ENCODE measurements at regions not wholly inside any gene's neighbourhood (a gene's known extent, or its start where the extent isn't known, plus 50 kb on each side); places are given as distances from the start of the nearest gene placed in this dataset.

DNA sequence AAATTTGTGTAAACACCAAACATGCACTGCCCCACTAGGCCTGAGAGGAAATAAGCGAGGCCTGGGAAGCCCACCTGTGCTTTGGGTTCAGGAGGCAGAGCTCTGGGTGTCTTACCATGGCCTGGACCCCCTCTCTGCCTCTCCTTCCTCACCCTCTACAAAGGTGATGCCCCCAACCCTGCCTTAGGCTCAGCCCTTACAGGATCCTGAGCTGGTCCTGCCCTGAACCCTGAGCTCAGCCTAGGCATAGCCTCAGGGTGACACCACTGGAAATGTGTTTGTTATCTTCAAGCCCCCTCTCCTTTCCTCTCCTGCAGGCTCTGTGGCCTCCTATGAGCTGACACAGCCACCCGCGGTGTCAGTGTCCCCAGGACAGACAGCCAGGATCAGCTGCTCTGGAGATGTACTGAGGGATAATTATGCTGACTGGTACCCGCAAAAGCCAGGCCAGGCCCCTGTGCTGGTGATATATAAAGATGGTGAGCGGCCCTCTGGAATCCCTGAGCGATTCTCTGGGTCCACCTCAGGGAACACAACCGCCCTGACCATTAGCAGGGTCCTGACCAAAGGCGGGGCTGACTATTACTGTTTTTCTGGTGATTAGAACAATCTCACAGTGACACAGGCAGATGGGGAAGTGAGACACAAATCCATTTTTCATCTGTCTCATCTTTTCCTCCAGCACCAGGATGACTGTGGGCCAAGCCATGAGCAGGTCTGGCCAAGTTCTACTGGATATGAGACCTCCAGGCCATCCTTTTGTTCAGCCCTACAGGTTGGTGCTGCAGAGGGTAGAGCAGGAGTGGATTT lies 117.8 kb downstream of the GGTLC2 start:
- TF ChIP-seq, protein P1, sequence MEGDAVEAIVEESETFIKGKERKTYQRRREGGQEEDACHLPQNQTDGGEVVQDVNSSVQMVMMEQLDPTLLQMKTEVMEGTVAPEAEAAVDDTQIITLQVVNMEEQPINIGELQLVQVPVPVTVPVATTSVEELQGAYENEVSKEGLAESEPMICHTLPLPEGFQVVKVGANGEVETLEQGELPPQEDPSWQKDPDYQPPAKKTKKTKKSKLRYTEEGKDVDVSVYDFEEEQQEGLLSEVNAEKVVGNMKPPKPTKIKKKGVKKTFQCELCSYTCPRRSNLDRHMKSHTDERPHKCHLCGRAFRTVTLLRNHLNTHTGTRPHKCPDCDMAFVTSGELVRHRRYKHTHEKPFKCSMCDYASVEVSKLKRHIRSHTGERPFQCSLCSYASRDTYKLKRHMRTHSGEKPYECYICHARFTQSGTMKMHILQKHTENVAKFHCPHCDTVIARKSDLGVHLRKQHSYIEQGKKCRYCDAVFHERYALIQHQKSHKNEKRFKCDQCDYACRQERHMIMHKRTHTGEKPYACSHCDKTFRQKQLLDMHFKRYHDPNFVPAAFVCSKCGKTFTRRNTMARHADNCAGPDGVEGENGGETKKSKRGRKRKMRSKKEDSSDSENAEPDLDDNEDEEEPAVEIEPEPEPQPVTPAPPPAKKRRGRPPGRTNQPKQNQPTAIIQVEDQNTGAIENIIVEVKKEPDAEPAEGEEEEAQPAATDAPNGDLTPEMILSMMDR (CRISPR knock-in tag; IDR thresholded peaks at IDR 0.05), result no peak
- TF ChIP-seq NFYB (CRISPR knock-in tag; IDR thresholded peaks at IDR 0.05), result no peak
- no peak for TF ChIP-seq MYC (CRISPR knock-in tag; IDR thresholded peaks at IDR 0.05; ENCODE audit: borderline replicate concordance)
- TF ChIP-seq, protein P2, sequence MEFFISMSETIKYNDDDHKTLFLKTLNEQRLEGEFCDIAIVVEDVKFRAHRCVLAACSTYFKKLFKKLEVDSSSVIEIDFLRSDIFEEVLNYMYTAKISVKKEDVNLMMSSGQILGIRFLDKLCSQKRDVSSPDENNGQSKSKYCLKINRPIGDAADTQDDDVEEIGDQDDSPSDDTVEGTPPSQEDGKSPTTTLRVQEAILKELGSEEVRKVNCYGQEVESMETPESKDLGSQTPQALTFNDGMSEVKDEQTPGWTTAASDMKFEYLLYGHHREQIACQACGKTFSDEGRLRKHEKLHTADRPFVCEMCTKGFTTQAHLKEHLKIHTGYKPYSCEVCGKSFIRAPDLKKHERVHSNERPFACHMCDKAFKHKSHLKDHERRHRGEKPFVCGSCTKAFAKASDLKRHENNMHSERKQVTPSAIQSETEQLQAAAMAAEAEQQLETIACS (CRISPR knock-in tag; IDR thresholded peaks at IDR 0.05), result no peak
- TF ChIP-seq, protein P3, sequence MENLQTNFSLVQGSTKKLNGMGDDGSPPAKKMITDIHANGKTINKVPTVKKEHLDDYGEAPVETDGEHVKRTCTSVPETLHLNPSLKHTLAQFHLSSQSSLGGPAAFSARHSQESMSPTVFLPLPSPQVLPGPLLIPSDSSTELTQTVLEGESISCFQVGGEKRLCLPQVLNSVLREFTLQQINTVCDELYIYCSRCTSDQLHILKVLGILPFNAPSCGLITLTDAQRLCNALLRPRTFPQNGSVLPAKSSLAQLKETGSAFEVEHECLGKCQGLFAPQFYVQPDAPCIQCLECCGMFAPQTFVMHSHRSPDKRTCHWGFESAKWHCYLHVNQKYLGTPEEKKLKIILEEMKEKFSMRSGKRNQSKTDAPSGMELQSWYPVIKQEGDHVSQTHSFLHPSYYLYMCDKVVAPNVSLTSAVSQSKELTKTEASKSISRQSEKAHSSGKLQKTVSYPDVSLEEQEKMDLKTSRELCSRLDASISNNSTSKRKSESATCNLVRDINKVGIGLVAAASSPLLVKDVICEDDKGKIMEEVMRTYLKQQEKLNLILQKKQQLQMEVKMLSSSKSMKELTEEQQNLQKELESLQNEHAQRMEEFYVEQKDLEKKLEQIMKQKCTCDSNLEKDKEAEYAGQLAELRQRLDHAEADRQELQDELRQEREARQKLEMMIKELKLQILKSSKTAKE (CRISPR knock-in tag; IDR thresholded peaks at IDR 0.05; ENCODE audit: borderline replicate concordance), result no peak
- TF ChIP-seq, protein P4, sequence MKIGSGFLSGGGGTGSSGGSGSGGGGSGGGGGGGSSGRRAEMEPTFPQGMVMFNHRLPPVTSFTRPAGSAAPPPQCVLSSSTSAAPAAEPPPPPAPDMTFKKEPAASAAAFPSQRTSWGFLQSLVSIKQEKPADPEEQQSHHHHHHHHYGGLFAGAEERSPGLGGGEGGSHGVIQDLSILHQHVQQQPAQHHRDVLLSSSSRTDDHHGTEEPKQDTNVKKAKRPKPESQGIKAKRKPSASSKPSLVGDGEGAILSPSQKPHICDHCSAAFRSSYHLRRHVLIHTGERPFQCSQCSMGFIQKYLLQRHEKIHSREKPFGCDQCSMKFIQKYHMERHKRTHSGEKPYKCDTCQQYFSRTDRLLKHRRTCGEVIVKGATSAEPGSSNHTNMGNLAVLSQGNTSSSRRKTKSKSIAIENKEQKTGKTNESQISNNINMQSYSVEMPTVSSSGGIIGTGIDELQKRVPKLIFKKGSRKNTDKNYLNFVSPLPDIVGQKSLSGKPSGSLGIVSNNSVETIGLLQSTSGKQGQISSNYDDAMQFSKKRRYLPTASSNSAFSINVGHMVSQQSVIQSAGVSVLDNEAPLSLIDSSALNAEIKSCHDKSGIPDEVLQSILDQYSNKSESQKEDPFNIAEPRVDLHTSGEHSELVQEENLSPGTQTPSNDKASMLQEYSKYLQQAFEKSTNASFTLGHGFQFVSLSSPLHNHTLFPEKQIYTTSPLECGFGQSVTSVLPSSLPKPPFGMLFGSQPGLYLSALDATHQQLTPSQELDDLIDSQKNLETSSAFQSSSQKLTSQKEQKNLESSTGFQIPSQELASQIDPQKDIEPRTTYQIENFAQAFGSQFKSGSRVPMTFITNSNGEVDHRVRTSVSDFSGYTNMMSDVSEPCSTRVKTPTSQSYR (CRISPR knock-in tag; IDR thresholded peaks at IDR 0.05; ENCODE audit: borderline replicate concordance), result no peak
- TF ChIP-seq NFE2 (CRISPR knock-in tag; IDR thresholded peaks at IDR 0.05), result no peak
- TF ChIP-seq GABPA (IDR thresholded peaks at IDR 0.05; ENCODE audit: low read depth, low read length), result no peak
- TF ChIP-seq GABPA (CRISPR knock-in tag; IDR thresholded peaks at IDR 0.05; ENCODE audit: low read depth), result no peak
- TF ChIP-seq, protein P5, sequence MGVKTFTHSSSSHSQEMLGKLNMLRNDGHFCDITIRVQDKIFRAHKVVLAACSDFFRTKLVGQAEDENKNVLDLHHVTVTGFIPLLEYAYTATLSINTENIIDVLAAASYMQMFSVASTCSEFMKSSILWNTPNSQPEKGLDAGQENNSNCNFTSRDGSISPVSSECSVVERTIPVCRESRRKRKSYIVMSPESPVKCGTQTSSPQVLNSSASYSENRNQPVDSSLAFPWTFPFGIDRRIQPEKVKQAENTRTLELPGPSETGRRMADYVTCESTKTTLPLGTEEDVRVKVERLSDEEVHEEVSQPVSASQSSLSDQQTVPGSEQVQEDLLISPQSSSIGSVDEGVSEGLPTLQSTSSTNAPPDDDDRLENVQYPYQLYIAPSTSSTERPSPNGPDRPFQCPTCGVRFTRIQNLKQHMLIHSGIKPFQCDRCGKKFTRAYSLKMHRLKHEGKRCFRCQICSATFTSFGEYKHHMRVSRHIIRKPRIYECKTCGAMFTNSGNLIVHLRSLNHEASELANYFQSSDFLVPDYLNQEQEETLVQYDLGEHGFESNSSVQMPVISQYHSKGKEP (CRISPR knock-in tag; IDR thresholded peaks at IDR 0.05), result no peak
- no peak for TF ChIP-seq RNF2 (conservative IDR thresholded peaks at IDR 0.05; ENCODE audit: low read depth)
- TF ChIP-seq FOSL2 (CRISPR knock-in tag; IDR thresholded peaks at IDR 0.05), result no peak

All from HepG2 (cell line).